Panc1 (cell line): ENCODE measurements at regions not wholly inside any gene's neighbourhood (a gene's known extent, or its start where the extent isn't known, plus 50 kb on each side); places are given as distances from the start of the nearest gene placed in this dataset.

Experiments used
- ATAC-seq: fragments of 200-7000 bp; cut with Tn5 transposase; 2 replicates; pipeline ENCODE4 v1.9.1; 2020; ENCODE audit warnings: mild to moderate bottlenecking, moderate library complexity
- BruUV-seq: library from RNA; stranded (reverse); fragments of 400-500 nt; replicated peaks from 2 replicates; lab custom pipeline; 2021; lab: Mats Ljungman, UMichigan
- CTCF ChIA-PET: fragments of 300-600 bp; sonication (Branson Sonifier 250); formaldehyde crosslinking; loops from one replicate; lab custom pipeline; 2022; ENCODE audit warnings: antibody characterized with exemption; lab: Charles Lee
- POLR2A ChIA-PET: fragments of 300-600 bp; sonication (Branson Sonifier 250); formaldehyde crosslinking; loops from one replicate; lab custom pipeline; 2022; ENCODE audit warnings: antibody characterized with exemption; lab: Charles Lee
- DNase-seq: peaks from one replicate; pipeline ENCODE4 v3.0.0-alpha.2; 2010; ENCODE audit warnings: low read depth, low spot score
- H3K27ac ChIP-seq: 2 replicates; pipeline ENCODE4 v1.5.1; 2011; ENCODE audit warnings: mild to moderate bottlenecking, low read length, inconsistent platforms
- H3K27me3 ChIP-seq: fragments of 200-500 bp; sonication (Bioruptor generic); 2 replicates; pipeline ENCODE4 v1.6.0; 2014; ENCODE audit warnings: low read length, inconsistent platforms; ENCODE audit not compliant: control insufficient read depth, insufficient read depth
- H3K36me3 ChIP-seq: fragments of 200-500 bp; sonication (Bioruptor generic); 2 replicates; pipeline ENCODE4 v1.5.1; 2014; ENCODE audit warnings: inconsistent platforms, mild to moderate bottlenecking, low read length, moderate library complexity; ENCODE audit not compliant: control insufficient read depth, insufficient read depth
- H3K4me1 ChIP-seq: 2 replicates; pipeline ENCODE4 v1.5.1; 2011; ENCODE audit warnings: inconsistent platforms, mild to moderate bottlenecking, low read length, moderate library complexity; ENCODE audit not compliant: control insufficient read depth, insufficient read depth
- H3K4me3 ChIP-seq, 2 experiments: 2 replicates each; pipeline ENCODE4 v1.5.1; 2011 to 2012; ENCODE audit warnings: low read depth in 2 of 2, low read length in 2 of 2, mild to moderate bottlenecking in 2 of 2, inconsistent platforms in 1 of 2, moderate library complexity in 1 of 2
- H3K9me3 ChIP-seq: fragments of 200-500 bp; sonication (Bioruptor generic); 2 replicates; pipeline ENCODE4 v1.5.1; 2014; ENCODE audit warnings: low read depth, mild to moderate bottlenecking, inconsistent platforms, low read length, moderate library complexity; ENCODE audit not compliant: control insufficient read depth, insufficient read depth
- CTCF ChIP-seq: fragments of 450-650 bp; IDR thresholded peaks from 2 replicates; pipeline ENCODE4 v1.5.1; 2017; ENCODE audit warnings: mild to moderate bottlenecking
- POLR2AphosphoS5 ChIP-seq: IDR thresholded peaks from 2 replicates; pipeline ENCODE4 v1.6.1; 2012; ENCODE audit warnings: mild to moderate bottlenecking, low read depth, low read length, moderate library complexity
- REST ChIP-seq, 2 experiments: IDR thresholded peaks; 2 replicates each; pipeline ENCODE4 v1.6.1; 2011 to 2012; ENCODE audit warnings: low read depth in 2 of 2, control low read depth in 1 of 2, low read length in 1 of 2, mild to moderate bottlenecking in 1 of 2, moderate library complexity in 1 of 2; ENCODE audit not compliant: insufficient read depth in 1 of 2
- SIN3A ChIP-seq: IDR thresholded peaks from 2 replicates; pipeline ENCODE4 v1.6.1; 2012; ENCODE audit warnings: low read depth, mild to moderate bottlenecking, low read length, moderate library complexity, borderline replicate concordance; ENCODE audit not compliant: insufficient read depth
- TCF7L2 ChIP-seq: IDR thresholded peaks from 2 replicates; pipeline ENCODE4 v1.6.1; 2011; ENCODE audit warnings: mild to moderate bottlenecking, low read depth, low read length, inconsistent platforms
- in situ Hi-C: cut with HindIII; loops from 2 replicates; pipeline ENCODE4 v1.10.0; 2016; ENCODE audit warnings: low sequenced_read_pairs, low pct_unique_long_range_greater_than_20kb
- intact Hi-C: fragments of 100-400 bp; cut with micrococcal nuclease; formaldehyde crosslinking; loops from one replicate; pipeline ENCODE4 v1.10.0; 2022; ENCODE audit not compliant: unreplicated experiment

- POLR2A ChIA-PET: no interaction called here
Observed at GRCh38 chr5:3789519-3790193, 194.0 kb downstream of the IRX1 start.

GRCh38 chr5:3793162-3793561, 197.5 kb downstream of the IRX1 start:
- H3K36me3 ChIP-seq: no peaks in the 10 kb centered on the region
- H3K4me1 ChIP-seq: no peaks in the 10 kb centered on the region
- DNase-seq (no peak), ATAC-seq (no peak)
- H3K27ac ChIP-seq: no peak overlapping the region
- in situ Hi-C loops: no loop called here
- intact Hi-C loops: no loop called here
- no peaks in the 10 kb centered on the region for H3K9me3 ChIP-seq
- POLR2A ChIA-PET: no interaction called here
- no peaks in the 10 kb centered on the region for H3K27me3 ChIP-seq
- TF ChIP-seq REST (IDR thresholded peaks at IDR 0.05; ENCODE audit: insufficient read depth in 1 of 2, low read depth in 2 of 2, low read length in 1 of 2) (no peak), POLR2AphosphoS5 (no peak), SIN3A (no peak), CTCF (no peak), TCF7L2 (no peak)
- CTCF ChIA-PET: no interaction called here
- no peak overlapping the region for H3K4me3 ChIP-seq
- BruUV-seq: no TSS peak

More at GRCh38 chr5:3789519-3790193, 194.0 kb downstream of the IRX1 start:
- CTCF ChIA-PET: no interaction called here
- Histone ChIP-seq H3K4me3 (no peak overlapping the region), H3K9me3 (no peaks in the 10 kb centered on the region), H3K27ac (no peak overlapping the region), H3K36me3 (no peaks in the 10 kb centered on the region), H3K27me3 (no peaks in the 10 kb centered on the region), H3K4me1 (no peaks in the 10 kb centered on the region)
- in situ Hi-C loops: no loop called here
- DNase-seq: no peak
- intact Hi-C loops: no loop called here
- no TSS peak for BruUV-seq
- ATAC-seq: no peak
- TF ChIP-seq TCF7L2: no peak
- TF ChIP-seq POLR2AphosphoS5: no peak
- TF ChIP-seq CTCF: no peak
- TF ChIP-seq SIN3A: no peak
- TF ChIP-seq REST (IDR thresholded peaks at IDR 0.05; ENCODE audit: insufficient read depth in 1 of 2, low read depth in 2 of 2, low read length in 1 of 2): no peak
